ENCODE measurements at regions not wholly inside any gene's neighbourhood (a gene's known extent, or its start where the extent isn't known, plus 50 kb on each side); places are given as distances from the start of the nearest gene placed in this dataset.

DNA sequence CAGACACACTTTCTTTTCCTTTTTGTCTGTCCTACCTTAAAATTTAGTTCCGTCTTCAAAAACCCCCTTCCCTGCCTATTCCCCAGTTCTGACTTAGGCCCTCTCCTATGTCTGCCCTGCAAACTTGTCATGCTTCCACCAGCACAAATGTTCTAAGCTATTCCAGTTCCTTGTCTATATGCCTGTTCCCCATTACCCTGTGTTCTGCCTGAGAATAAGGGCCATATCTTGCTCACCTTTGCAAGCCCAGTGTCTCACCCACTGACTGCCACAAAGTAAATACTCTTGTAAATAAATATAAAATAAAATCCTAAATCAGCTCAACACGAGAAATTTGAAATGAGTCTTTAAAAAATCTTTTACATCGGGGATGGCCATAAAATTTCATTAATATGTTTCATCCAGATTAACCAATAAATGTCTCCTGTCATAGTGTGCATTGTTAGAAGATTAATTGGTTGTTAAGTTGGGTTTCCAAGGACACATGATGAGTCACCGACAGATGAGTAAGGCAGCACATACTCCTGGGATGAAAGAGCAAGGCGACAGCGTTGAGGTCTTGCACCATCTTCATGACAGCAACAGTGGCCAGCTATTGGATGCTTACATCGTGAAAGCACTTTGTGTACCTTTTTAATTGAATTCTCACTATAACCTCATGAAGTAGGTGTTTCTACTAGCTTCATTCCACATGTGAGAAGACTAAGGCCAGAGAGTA lies 92.6 kb upstream of the NGF start:
- TF ChIP-seq, protein P1, sequence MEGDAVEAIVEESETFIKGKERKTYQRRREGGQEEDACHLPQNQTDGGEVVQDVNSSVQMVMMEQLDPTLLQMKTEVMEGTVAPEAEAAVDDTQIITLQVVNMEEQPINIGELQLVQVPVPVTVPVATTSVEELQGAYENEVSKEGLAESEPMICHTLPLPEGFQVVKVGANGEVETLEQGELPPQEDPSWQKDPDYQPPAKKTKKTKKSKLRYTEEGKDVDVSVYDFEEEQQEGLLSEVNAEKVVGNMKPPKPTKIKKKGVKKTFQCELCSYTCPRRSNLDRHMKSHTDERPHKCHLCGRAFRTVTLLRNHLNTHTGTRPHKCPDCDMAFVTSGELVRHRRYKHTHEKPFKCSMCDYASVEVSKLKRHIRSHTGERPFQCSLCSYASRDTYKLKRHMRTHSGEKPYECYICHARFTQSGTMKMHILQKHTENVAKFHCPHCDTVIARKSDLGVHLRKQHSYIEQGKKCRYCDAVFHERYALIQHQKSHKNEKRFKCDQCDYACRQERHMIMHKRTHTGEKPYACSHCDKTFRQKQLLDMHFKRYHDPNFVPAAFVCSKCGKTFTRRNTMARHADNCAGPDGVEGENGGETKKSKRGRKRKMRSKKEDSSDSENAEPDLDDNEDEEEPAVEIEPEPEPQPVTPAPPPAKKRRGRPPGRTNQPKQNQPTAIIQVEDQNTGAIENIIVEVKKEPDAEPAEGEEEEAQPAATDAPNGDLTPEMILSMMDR (IDR thresholded peaks at IDR 0.05), result no peak
- TF ChIP-seq POLR2A (IDR thresholded peaks at IDR 0.05), result no peak
